ENCODE measurements at regions not wholly inside any gene's neighbourhood (a gene's known extent, or its start where the extent isn't known, plus 50 kb on each side); places are given as distances from the start of the nearest gene placed in this dataset.
A peak's percentile ranks its signal among the peaks of the same experiment; 100 is the strongest.

DNA sequence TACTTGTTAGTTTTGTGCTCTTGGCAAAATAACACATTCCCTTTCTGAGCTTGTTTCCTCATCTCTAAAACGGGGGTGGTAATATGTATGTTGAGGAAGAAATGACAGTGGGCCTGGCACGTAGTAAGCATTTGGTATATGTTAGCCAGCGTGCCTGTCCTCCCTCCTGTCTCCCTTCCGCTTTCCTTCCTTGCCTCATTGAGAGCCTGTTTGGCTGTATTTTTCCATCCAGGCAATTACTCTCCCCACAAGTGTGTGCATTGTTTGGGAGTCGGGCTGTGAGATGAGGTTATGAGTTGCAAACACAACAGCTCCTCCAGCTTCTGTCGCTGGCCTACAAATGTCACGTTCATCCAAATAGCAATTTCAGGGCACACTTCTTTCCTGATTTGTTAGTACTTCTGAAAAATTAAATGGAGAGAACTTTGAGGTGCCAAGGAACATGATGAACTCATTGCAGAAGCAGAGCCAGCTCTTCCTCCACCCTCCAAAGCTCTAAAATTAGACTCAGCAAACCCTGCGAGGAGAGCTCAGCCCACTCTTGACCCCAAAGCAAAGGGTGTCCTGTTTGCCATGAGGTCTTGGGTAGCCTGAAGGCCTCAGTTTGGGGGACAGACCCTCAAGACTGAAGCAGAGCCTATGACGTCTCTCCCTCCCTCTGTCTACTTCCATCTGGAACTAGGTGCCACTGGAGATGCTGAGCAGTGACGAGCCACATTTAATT is 50.7 kb upstream of the TOX2 start:
- DNase-seq (ENCODE audit: low read depth) = no peak

DNA sequence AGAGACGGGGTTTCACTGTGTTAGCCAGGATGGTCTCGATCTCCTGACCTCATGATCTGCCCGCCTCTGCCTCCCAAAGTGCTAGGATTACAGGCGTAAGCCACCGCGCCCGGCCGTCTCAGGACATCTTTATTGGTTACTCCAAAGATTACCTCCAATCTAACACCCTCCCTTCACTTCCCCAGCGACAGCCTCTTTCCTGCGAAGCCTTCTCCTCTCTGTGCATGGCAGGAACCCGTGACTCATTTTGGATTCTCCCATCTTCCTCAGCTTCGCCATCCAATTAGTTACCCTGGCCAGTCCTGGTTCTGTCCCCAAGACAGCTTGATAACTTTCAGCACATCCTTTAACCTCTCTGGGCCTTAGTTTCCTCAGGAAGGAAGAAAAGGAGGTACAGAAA is 51.3 kb upstream of the TOX2 start:
- DNase-seq (ENCODE audit: low read depth) = no peak

DNA sequence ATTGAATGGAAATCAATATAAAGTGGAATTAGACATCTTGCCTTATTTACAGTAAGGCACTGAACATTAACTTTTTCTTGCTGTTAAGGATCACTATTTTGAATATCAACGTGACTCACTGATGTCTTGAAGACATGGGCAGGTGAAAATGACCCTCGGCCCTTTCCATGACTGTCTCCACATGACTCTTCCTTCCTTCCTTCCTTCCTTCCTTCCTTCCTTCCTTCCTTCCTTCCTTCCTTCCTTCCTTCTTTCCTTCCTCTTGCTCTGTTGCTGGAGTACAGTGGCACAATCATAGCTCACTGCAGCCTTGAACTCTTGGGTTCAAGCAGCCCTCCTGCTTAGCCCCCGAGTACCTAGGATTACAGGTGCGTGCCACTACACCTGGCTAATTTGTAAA is 52.2 kb upstream of the TOX2 start:
- no peak for DNase-seq (ENCODE audit: low read depth)

DNA sequence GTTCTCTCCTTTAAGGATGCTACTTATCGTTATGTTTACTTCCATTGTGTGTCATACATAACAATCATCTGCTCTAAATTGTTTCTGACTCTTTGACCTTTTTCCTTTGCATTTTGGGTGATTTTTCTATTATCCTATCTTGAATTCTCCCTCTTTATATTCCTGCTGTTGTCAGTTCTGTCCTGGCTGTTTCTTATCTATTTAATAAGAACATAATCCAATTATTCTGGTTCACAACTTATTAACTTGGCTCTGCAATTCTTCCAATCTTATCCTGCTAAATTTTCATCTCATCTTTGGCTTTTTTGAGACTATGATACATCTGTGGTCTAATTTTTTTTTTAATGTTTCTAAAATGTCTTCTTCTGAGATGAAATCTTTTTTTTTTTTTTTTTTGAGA is 54.7 kb upstream of the TOX2 start:
- no peak for DNase-seq (ENCODE audit: low read depth)

DNA sequence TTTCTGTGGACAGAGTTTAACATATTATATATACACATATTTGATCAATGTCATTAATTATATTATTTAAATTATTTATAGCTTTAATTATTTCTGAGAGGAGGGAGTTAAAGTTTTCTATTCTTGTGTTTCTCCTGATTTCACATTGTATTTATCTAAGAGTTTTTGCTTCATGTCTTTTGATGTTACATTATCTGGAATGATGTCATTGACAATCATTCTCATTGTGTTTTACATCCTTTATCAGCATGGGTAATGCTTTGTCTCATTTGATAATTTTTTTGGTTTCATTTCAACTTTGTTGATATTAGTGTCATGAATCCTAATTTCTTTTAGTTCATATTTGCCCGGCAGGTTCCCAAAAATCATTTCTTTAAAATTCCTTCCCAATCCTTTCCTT is 56.7 kb upstream of the TOX2 start:
- no peak for DNase-seq (ENCODE audit: low read depth)

DNA sequence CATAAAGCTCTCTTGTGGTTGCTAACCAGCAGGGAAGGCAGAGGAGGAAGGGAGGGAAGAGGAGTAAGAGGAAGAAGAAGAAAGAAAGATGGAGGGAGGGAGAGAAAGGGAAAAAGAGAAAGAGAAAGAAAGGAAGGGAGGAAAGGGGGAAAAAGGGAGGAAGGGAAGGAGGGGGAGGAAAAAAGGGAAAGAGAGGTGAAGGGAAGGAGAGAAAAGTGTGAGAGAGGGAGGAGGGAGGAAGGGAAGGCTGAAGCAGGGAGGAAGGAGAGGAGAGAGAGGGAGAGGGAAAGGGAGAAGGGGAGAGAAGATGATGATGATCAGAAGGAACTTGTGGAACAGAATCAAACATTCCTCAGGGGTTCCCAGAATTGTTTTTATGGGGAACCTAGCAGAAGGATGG is 57.5 kb upstream of the TOX2 start:
- DNase-seq (ENCODE audit: low read depth) = no peak

DNA sequence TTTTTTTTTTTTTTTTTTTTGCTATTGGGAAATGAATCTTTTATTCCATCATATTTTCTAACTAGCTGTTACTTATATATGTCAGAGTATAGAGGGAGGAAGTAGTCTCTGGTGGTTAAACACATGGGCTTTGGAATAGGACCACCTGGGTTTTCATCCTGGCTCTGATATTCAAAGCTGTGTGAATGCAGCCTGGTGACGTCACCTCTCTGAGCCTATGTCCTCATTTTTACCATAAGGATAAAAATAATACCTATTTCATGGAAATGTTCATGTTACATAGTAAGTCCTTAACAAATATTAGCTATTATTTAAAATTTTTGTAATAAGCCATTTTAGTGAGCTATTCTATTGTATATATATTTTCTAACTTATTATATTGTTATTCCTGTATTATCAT is 58.8 kb upstream of the TOX2 start:
- DNase-seq (ENCODE audit: low read depth) = no peak

DNA sequence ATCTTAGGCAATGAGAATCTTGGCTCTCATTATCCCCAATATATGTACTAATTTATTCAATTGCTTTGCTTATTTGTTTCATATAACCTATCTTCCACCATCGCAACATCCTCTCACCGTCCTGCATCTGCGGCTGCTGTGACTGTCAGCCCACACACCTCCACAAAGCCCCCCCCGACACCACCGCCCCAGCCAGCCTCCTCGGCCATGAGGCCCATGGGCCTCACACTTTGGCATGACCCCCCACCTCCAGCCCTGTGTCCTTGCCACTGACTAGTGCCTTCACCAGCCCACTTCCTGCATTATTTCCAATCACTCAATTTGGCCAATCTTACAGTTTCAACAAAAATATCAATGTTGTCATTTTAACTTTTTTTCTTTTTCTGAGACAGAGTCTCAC is 60.7 kb upstream of the TOX2 start:
- DNase-seq (ENCODE audit: low read depth) = no peak

DNA sequence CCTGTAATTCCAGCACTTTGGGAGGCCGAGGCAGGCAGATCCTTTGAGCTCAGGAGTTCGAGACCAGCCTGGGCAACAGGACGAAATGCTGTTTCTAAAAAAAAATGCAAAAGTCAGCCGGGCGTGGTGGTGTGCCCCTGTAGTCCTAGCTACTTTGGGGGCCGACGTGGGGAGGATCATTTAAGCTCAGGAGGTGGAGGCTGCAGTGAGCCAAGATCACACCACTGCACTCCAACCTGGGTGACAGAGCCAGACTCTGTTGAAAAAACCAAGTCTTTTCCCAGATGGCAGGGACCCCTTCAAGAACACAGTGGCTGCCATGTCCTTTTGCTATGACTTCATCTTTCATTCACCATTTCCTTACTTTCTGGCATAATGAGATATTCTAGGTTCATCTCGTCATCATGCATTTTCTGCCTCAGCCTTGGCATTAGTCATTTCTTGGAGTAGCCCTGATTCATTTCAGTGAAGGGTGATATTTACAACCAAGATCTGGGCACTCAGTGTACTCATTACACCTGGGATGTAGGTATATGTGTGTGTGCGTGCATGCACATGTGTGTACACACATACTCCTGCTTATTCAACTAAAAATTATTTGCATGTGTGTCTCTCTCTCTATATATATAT is 61.4 kb upstream of the TOX2 start:
- DNase-seq (ENCODE audit: low read depth) = no peak

DNA sequence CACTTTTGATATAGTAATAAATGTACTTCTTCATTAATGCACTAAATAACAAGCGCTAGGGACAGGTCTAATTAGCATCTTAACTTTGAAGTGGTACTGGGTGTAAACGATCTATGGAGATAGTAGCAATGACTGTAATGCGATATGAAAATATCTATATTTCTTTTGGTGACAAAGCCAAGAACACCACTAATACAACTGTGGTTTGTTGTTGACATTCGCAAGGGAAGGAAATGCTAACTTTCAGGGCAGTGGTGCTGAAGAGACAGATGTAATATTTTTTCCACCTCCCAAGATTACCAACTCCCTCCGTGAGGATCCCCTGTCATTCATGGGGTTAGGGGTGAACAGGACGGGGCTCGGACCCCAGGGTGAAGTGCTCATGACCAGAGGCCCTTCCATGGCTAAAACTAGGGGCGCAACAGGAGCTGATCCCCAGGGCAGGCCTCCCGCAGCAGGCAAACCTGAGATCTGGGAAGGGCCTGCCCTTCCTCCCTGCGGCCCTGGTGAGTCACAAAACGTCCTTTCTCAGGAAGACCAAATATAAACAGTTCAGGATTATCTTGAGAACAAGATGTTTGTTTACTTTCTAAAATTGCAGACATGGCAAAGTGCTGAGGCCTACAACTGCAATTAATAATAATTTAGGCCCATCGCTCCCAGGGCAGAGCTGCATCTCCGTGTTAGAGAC is 65.0 kb upstream of the TOX2 start:
- no peak for DNase-seq (ENCODE audit: low read depth)

DNA sequence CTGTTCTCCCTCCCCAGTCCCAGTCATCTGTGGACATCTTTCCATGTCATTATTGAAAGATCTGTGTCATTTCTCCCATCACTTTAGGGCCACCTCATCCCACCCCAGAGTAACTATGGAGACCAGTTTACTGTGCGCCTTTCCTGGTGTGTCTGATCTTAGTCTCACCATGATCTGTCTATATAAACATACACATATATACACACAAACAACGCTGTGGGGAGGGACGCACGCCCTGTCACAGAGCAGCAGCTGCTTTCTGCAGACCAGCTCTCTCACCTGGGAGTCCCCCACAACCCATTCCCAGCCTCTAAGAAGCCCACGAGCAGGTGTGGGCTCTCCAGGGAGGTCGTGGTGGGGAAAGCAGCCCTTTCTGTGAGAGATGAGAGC is 68.1 kb upstream of the TOX2 start:
- no peak for DNase-seq (ENCODE audit: low read depth)

DNA sequence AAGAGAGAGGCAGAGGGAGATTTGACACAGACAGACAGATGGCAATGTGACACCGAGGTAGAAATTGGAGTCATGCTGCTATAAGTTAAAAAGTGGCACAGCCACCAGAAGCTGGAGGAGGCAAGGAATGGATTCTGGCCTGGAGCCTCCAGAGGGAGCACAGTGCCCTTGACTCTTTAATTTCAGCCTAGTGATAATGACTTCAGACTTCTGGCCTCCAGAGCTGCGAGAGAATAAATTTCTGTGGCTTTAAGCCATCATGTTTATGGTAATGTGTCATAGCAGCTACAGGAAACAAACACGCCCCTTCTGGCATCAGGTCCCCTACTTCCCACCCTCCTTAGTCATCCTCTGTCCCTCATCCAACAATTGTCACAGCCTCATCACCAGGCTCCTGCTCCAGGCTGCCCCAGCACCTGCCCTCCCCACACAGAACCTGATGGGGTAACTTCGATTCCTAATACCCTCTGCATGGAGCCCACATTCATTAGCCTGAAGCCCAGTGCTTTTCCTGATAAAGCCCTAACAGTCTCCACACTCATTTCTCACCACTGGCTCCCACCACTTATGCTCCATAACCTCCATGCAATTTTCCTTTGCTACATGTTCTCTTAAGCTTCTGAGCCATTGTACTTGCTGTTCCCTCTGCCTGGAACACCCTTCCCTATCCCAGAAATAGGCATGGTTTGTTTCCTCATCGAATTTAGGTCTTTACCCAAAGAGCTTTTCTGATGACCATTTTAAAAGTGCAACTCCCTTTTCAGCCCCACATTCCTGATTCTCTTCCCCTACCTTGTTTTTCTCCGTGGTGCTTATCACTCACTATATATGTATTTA is 69.7 kb upstream of the TOX2 start:
- peak; percentile 56 for DNase-seq (ENCODE audit: low read depth)

DNA sequence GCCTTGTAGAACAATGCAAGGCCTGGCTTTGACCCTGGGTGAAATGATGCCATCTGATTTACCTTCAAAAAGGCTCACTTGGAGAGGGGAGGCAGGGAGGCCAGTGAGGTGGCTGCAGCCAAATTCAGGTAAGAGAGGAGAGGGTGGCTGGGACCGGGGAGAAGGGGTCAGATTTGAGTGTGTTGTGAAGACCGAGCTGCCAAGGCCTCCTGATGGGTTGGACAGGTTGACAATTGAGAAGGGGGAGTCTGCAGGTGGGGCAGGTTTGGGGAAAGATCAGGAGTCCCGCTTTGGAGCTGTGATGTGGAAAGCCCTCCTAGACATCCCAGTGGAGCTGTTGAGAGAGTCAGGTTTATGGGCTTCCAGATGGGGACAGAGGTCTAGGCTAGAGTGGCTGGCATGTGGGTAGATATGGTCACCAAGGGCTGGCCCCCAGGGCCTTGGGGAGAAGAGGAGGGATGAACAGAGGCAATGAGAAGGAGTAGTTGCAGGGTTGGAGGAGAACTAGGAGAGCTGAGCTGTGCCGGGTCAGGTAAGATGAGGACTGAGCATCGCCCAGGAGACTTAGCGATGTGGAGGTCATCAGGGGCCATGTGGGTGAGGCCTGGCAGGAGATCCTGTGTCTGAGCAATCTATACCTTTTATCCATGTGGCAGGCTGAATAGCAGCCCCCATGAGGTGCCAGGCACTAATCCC is 70.5 kb upstream of the TOX2 start:
- DNase-seq (ENCODE audit: low read depth) = no peak

DNA sequence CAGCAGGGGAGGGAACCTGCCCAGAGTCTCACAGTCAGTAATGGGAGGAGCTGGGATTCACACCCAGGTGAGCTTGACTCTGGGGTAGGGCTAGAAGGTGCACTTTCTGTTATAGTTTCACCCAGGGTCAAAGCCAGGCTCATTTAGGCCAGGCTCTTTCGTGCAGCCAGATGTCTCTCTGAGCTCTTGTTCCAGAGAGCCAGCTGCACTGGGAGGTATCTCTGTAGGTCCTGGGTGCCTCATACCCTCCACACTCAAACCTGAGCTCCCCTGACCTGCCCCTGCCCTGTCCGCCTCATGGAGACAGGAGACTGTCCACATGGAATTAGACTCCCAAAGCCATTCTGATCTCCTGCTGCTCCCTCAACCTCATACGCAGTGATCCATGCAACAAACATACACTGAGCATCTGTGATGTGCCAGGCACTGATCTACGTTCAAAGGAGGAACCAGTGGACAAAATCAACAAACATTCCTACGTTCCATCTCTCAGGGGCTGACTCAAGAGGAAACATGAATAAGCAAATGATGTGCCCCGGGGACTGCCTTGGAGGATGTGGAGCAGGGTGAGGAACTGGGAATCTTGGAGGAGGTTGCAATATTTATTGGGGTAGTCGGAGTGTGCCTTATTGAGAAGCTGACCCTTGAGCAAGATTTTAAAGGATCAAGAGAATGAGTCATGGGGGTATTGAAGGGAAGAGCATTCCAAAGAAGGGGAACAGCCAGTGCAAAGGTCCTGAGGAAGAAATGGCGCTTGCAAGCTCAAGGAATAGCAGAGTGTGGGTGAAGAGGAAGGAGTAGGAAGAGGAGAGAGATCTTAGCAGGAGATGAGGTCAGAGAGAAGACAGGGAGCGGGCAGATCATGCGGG is 71.3 kb upstream of the TOX2 start:
- DNase-seq (ENCODE audit: low read depth) = peak; percentile 45

DNA sequence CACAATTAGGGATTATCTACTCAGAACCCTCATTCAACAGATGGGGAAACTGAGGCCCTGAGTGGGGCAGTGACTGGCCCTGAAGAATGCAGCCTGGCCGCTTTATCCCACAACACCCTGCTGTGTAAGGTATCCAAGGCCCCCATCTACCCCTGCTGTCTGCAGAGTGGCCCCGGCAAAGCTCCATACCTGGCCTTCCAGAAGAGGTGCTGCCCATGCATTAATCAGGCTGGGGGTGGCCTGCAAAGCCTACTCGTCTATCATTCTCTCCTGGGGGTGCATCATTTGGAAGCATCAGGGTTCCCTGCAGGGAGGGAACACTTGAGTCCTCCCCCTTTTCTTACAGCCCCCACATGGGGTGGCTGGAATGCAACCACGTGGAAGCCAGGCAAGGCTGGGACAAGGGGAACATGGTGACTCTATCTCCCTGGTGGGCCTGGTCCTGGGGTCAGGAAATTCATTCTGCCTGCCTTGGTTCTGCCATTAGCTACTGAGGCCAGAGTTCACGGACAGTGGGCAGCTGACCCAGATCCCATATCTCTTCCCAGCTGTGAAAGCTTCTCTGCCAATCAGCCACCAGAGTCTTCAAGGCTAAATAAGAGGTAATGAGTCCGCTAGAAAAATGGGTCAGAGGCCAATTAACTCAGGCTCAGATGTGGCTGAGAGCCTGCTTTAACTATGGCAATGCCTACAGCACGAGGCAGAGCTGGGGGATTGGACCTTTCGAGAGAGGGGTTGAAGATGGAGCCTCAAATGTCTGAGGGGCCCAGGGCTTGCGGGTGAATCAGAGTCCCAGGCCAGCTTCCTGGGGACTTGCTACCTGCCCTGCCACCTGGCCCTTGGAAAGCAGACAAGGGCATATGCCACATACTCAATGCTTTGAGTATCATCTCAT is 72.3 kb upstream of the TOX2 start:
- no peak for DNase-seq (ENCODE audit: low read depth)

DNA sequence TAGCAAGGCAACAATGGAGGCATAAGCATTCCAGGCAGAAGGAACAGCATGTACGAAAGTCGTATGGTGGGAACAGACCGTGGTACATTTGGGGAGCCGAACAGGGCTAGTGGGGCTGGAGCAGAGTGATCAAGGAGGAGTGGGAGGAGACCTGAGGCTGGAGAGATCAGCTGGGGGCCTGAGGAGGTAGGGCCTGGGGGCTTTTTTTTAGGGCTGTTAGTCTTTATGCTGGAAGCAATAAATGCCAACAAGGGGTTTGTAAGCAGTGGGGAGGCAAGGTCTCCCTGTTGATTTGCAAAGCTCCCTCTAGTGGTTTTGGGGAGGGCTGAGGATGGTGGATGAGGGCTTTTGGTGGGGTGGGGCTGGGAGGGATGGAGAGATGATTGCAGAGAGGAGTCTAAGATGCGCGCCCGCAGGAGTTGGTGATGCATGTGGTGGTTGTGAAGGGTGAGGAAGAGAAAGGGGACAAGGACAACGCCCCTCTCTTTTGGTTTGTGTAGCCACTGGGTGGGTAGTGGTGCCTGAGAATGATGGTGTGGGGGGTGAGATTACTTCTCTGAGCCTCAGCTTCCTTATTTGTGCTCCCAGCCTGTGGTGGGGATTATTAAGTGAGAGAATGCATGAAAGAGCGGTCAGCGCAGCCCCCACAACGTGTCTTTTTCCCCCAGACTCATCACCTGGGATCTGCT is 74.1 kb upstream of the TOX2 start:
- DNase-seq (ENCODE audit: low read depth) = no peak

DNA sequence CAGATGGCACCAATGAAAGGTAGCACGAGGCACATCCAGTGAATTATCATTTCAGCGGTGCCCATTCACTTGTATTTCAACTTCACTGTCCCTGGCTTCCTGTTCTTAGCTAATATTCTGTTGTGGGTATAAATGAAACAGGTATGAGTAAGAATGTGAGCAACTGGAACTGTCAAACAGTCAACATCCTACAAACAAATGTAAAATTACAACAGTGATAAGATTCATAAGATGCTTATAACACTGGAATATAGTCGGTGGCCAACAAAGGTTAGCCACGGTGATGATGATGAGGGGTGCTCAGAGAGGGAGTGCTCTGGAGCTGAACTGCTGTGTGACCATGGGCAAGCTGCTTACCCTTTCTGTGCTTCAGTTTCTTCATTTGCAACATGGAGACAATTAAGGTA is 74.9 kb upstream of the TOX2 start:
- DNase-seq (ENCODE audit: low read depth) = no peak

DNA sequence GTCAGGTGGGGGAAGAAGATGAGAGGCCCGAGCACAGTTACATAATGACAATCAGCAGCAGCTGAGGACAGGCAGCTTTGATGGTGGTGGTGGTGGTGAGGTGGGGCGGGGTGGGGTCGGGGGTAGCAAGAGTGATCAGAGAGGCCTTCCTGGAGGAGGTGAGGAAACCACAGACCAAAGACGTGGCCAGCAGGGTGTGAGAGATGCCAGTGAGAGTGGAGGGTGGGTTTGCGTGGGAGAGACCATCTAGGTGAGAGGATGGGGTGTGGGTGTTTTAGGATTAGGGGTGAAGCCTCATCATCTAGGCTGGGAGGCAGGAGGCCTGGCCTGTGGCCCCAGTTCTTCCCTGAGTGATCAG is 76.0 kb upstream of the TOX2 start:
- DNase-seq (ENCODE audit: low read depth) = no peak

All from HS-27A (cell line).